Kidney glomerular epithelial cell (primary cell): ENCODE measurements at regions not wholly inside any gene's neighbourhood (a gene's known extent, or its start where the extent isn't known, plus 50 kb on each side); places are given as distances from the start of the nearest gene placed in this dataset.
"Not testable (repeated sequence)": the region's sequence is repeated elsewhere in the genome, so short reads cannot be mapped to it uniquely, and the experiment has no call there.

Source experiments
- DNase-seq: peaks from one replicate; lab custom pipeline; 2025; lab: John Stamatoyannopoulos, UW

GRCh38 chr1:214715126-214715525 lies 112.1 kb downstream of the CENPF start:
- DNase-seq: no peak

DNA sequence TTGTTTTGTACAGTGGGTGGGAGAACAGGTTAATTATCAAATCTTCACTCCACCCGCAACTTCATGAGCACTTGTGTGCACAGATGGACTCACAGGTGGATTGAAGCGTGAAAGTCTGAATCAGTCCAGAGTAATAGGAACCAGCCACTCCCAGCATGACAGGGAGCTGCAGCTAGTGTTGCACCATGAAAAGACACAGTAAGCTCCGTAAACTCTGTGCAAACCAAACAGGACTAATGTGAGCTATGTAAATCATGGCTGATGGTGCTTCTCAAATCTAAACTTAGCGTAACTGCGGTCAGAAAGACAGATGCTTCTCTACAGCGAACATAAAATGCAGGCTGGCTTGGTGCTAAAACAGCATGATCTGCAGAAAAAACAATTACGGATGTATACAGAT lies 114.4 kb downstream of the CENPF start:
- DNase-seq: no peak

- DNase-seq: no peak
These were observed 115.7 kb downstream of the CENPF start for GRCh38 chr1:214718724-214719123.

- DNase-seq: no peak
These were observed 116.2 kb downstream of the CENPF start for GRCh38 chr1:214719207-214719606.

DNA sequence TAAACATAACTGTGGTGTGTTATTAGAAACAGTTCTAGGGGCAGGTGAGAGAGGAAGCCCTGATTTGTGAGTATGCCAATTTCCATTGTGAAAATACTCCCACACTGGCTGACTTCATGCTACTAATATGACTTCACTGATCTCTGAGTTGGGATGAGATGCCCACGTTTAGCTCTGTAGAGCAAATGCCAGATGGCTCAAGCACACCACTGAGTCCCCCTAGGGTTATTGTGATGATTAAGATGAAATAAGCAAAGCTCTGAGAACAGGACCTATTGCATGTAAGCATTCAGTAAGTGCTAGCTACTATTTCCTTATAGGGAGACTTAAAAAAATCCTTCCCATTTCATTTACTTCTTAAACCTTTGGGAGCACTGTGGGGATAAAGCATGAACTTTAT lies 117.6 kb downstream of the CENPF start:
- no peak for DNase-seq

- no peak for DNase-seq
These were observed 124.3 kb downstream of the CENPF start for GRCh38 chr1:214727274-214727673.

- DNase-seq: no peak
These were observed 136.7 kb downstream of the CENPF start for GRCh38 chr1:214739621-214740238.

- no peak for DNase-seq
These were observed 137.5 kb downstream of the CENPF start for GRCh38 chr1:214740471-214740870.

DNA sequence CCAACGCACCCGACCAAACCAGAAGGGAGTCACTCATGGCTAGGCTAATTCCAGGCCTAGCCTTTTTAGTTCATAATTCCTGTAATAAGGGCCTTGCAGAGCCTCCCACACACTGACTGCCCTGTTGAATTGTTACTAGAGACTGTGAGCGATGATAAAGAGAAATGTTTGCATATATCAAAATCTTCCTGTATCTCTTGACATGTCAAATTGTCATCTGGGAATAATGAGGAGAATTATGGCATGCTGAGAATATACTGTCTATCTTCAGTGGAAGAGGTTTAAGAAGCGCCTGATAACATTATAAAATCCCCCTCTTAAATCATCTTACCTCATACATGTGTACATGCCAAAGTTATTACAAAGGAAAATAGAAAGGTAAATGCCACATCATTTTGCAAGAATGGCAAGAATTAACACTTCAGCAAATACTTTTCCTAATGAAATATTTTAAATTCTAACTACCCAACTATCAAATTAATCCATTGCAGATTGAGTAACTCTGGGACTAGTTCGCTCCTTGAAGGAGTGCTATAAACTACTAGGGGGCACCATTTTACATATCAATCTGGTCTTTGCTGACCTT lies 144.1 kb downstream of the CENPF start:
- DNase-seq: peak; percentile 89

- DNase-seq: no peak
These were observed 150.3 kb downstream of the CENPF start for GRCh38 chr1:214753236-214753852.

DNA sequence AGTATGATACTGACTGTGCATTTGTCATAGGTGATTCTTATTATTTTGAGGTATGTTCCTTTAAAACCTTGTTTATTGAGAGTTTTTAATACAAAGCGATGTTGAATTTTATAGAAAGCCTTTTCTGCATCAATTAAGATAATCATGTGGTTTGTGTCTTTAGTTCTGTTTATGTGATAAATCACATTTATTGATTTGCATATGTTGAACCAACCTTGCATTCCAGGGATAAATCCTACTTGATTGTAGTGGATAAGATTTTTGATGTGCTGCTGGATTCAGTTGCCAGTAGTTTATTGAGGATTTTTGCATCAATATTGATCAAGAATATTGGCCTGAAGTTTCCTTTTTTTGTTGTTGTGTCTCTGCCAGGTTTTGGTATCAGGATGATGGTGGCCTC lies 158.0 kb downstream of the CENPF start:
- DNase-seq: no peak

DNA sequence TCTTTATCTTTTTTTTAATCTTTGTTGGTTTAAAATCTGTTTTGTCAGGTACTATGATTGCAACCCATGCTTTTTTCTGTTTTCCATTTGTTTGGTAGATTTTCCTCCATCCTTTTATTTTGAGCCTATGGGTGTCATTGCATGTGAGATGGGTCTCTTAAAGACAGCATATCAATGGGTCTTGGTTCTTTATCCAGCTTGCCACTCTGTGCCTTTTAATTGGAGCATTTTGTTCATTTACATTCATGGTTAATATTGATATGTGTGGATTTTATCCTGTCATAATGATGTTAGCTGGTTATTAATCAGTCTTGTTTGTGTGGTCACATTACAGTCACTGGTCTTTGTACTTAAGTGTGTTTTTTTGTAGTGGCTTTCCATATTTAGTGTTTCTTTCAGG lies 159.9 kb downstream of the CENPF start:
- no peak for DNase-seq

GRCh38 chr1:214764502-214764901 lies 161.5 kb downstream of the CENPF start:
- DNase-seq: no peak

GRCh38 chr1:214767221-214767620 lies 164.2 kb downstream of the CENPF start:
- DNase-seq: no peak

DNA sequence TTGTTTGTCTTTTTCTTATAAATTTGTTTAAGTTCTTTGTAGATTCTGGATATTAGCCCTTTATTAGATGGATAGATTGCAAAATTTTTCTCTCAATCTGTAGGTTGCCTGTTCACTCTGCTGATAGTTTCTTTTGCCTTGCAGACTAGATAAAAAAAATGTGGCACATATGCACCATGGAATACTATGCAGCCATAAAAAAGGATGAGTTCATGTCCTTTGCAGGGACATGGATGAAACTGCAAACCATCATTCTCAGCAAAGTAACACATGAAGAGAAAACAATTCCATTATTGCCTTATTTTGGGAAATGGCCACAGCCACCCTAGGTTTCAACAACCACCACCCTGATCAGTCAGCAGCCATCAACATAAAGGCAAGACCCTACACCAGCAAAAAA lies 166.7 kb downstream of the CENPF start:
- DNase-seq: not testable (repeated sequence)

DNA sequence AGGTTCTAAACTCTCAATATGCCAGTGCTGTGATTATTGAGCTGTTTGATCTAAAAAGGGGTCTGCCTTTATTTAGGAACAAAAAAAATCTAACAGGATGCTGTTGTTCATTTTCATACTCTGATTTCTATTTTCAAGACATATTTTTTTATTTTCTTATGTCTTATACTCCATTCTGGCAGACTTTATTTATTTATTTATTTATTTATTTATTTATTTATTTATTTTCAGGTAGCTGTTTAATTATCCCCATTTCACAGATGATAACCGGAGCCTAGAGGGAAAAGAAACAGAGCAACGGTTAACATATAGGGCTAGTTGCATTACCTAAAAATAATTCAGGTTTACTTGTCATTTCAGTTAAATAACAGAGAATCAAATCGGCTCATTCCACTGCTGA lies 174.4 kb downstream of the CENPF start:
- no peak for DNase-seq

DNA sequence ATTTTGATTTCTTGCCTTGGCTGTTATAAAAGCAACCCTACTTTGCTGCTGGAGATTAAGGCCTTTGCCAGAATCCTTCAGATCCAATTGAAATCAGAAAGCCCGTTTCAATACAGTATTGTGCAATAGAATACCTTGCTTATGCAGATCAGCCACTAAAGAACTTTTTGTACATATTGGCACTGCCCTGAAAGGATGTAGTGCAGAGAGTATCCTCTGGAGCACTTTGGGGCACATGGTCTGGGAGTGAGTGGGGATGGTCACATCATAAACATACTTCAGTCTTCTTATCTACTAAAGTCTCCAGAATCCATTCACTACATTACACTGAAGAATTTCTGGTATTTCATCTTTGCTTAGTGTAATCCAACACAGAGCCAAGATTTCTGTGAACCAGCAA lies 189.0 kb downstream of the CENPF start:
- no peak for DNase-seq

DNA sequence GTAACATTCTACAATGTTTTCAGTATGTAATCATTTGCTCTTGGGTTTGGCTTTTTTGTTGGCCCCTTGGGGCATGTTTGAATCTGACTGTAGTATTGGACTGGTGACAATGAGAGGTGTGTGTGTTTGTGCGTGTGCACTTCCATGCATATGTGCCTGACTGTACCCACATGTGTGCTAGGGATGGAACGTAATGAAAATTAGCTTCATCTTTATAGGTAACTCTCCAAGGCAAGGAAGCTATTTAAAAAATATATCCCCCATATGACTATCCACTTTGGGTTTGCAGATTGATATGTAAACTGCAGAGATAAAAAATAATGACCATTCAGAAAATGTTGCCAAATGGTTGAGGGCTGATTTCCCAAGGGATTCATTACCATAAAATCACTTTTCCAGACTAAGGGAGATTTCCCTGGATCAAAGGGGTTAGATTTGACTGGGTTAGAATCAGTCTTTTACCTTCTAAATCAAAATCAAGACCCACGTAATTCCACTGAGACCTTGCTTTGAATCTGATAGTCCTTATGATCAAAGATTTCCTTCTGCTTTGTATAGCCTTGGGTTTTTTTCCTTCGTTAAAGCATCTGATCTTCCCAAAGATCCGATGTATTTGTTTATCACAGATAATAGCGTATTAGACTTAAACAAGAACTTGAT lies 189.7 kb downstream of the CENPF start:
- no peak for DNase-seq

DNA sequence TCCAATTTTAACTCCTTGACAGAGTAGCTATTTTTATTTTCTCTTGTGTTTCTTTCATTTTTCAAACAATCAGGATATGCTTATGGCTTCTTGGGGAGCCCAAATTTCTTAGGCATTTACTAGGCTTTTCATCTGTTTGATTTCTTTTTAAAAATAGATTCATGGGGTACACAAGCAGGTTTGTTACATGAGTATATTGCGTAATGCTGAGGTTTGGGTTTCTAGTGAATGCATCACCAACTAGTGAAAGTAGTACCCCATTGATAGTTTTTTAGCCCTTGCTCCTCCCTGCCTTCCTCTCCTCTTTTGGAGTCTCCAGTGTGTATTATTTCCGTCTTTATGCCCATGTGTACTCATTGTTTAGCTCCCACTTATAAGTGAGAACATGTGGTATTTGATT lies 190.7 kb downstream of the CENPF start:
- DNase-seq: no peak

DNA sequence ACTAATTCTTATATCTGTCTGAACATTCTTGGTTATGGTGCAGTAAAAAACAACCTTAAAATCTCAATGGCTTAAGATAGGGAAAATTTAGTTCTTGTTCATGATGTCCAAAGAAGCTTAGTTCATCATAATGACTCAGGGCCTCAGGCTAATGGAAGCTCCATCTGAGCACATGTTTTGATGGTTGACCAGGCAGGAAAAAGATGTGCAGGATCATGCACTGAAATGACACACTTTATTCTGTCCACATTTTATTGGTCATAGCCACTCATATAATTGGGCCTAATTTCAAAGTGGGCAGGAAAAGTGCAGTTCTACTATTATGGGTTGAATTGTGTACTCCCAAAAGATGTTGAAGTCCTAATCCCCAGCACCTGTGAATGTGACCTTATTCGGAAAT lies 198.2 kb downstream of the CENPF start:
- no peak for DNase-seq

- DNase-seq: peak; percentile 44
These were observed 206.0 kb downstream of the CENPF start for GRCh38 chr1:214808845-214809460.

- DNase-seq: no peak
These were observed 213.6 kb downstream of the CENPF start for GRCh38 chr1:214816603-214817002.
